Body of pancreas (tissue), 4 donors: ENCODE measurements at regions not wholly inside any gene's neighbourhood (a gene's known extent, or its start where the extent isn't known, plus 50 kb on each side); places are given as distances from the start of the nearest gene placed in this dataset.

Experiments used
- ATAC-seq: fragments of 150-250 bp; one replicate; pipeline ENCODE4 v1.9.1; 2016
- DNase-seq, 4 donors: peaks; one replicate each; pipeline ENCODE4 v3.0.0-alpha.2; 2019
- H3K27ac ChIP-seq, 4 donors: fragments of 200-600 bp; sonication (generic); 1 replicate in 3 of 4; 2 replicates in 1 of 4; pipeline versions ENCODE4 v1.5.1 to v1.6.1; 2016 to 2019; ENCODE audit warnings: mild to moderate bottlenecking in 1 of 4, mixed read lengths in 1 of 4, moderate library complexity in 1 of 4
- H3K27me3 ChIP-seq, 2 donors: fragments of 200-600 bp; sonication (generic); one replicate each; pipeline ENCODE4 v1.6.0; 2016; ENCODE audit warnings: mild to moderate bottlenecking in 1 of 2
- H3K36me3 ChIP-seq, 2 donors: fragments of 200-600 bp; sonication (generic); replicated peaks in 1 of 2; 2 replicates each; pipeline ENCODE4 v1.5.1; 2016; ENCODE audit warnings: low read depth in 2 of 2; ENCODE audit not compliant: insufficient read depth in 1 of 2
- H3K4me1 ChIP-seq: fragments of 200-600 bp; sonication (generic); one replicate; pipeline ENCODE4 v1.6.0; 2016
- H3K4me3 ChIP-seq, 2 donors: fragments of 200-600 bp; sonication (generic); 1 replicate in 1 of 2; 2 replicates in 1 of 2; pipeline ENCODE4 v1.5.1; 2016 to 2019
- H3K9me3 ChIP-seq, 3 donors: fragments of 200-600 bp; sonication (generic); 1 replicate in 2 of 3; 2 replicates in 1 of 3; pipeline ENCODE4 v1.5.1; 2016
- CTCF ChIP-seq, 7 experiments: fragments of 450-650 bp in 4 of 7; fragments of 200-600 bp in 3 of 7; sonication (generic) in 3 of 7; IDR thresholded peaks; one replicate each; pipeline ENCODE4 v1.5.1; 2016 to 2019; ENCODE audit warnings: antibody characterized with exemption in 7 of 7
- POLR2A ChIP-seq, 3 donors: fragments of 450-650 bp; IDR thresholded peaks; one replicate each; pipeline ENCODE4 v1.6.1; 2016; ENCODE audit warnings: antibody characterized with exemption in 3 of 3, mild to moderate bottlenecking in 2 of 3
- WGBS, 2 donors: methylation state at CpG; one replicate each; pipeline ENCODE4 v1.1.5; 2017; 5-methylcytosine and 5-hydroxymethylcytosine counted together
- intact Hi-C: fragments of 100-400 bp; cut with DNase I; formaldehyde crosslinking; loops from one replicate; pipeline ENCODE4 v1.15.1; 2023

- Histone ChIP-seq H3K4me1 (no peaks in the 10 kb centered on the region), H3K9me3 (no peaks in the 10 kb centered on the region), H3K36me3 (no peaks in the 10 kb centered on the region), H3K4me3 (no peak overlapping the region), H3K27ac (no peak overlapping the region), H3K27me3 (no peaks in the 10 kb centered on the region)
- DNase-seq: no peak
- no peak for ATAC-seq
- WGBS, 2 donors: 59 to 61% methylated on average over 7 of the region's 7 CpGs
- intact Hi-C loops: no loop called here
- TF ChIP-seq CTCF (IDR thresholded peaks at IDR 0.05): no peak
- no peak for TF ChIP-seq POLR2A (IDR thresholded peaks at IDR 0.05)
Measured at GRCh38 chr4:126568652-126569570, 1063.8 kb upstream of the INTU start.

GRCh38 chr4:126572264-126572663 is 1060.5 kb upstream of the INTU start:
- no peak overlapping the region for H3K27ac ChIP-seq
- no peaks in the 10 kb centered on the region for H3K27me3 ChIP-seq
- H3K4me3 ChIP-seq: no peak overlapping the region
- no peaks in the 10 kb centered on the region for H3K4me1 ChIP-seq
- H3K9me3 ChIP-seq: no peaks in the 10 kb centered on the region
- DNase-seq (no peak), ATAC-seq (no peak)
- intact Hi-C loops: no loop called here
- WGBS, 2 donors: 35 to 36% methylated on average over 2 of the region's 2 CpGs
- no peaks in the 10 kb centered on the region for H3K36me3 ChIP-seq
- TF ChIP-seq POLR2A (IDR thresholded peaks at IDR 0.05) (no peak), CTCF (IDR thresholded peaks at IDR 0.05) (no peak)

- Histone ChIP-seq H3K36me3 (no peaks in the 10 kb centered on the region), H3K4me1 (no peaks in the 10 kb centered on the region), H3K9me3 (no peaks in the 10 kb centered on the region), H3K27me3 (no peaks in the 10 kb centered on the region), H3K4me3 (no peak overlapping the region), H3K27ac (no peak overlapping the region)
- intact Hi-C loops: no loop called here
- no peak for TF ChIP-seq CTCF (IDR thresholded peaks at IDR 0.05)
- no peak for TF ChIP-seq POLR2A (IDR thresholded peaks at IDR 0.05)
- ATAC-seq (no peak), DNase-seq (no peak)
- WGBS, 2 donors: 64 to 79% methylated on average over 2 of the region's 2 CpGs
Measured at GRCh38 chr4:126582737-126583136, 1050.0 kb upstream of the INTU start.

DNA sequence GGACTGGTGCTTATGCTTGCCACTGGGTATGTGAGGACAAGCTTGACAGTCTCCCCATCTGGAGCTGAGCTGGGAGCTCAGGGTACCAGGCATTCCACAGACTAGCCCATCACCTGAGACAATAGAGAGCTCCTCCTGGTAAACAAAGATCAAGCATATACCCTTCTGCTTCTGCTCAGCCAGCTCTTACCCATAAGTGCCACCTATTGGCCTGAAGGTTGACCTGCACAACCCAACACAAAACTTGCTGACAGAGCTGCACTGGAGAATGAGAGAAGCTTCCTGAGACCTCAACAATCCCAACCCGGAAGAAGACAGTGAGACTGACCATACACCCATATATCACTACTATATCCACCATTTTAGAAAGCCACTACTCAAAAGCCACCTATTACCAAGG is 1049.2 kb upstream of the INTU start:
- no peaks in the 10 kb centered on the region for H3K27me3 ChIP-seq
- H3K4me3 ChIP-seq: no peak overlapping the region
- H3K27ac ChIP-seq: no peak overlapping the region
- DNase-seq (no peak), ATAC-seq (no peak)
- intact Hi-C loops: no loop called here
- H3K9me3 ChIP-seq: no peaks in the 10 kb centered on the region
- TF ChIP-seq CTCF (IDR thresholded peaks at IDR 0.05) (no peak), POLR2A (IDR thresholded peaks at IDR 0.05) (no peak)
- H3K4me1 ChIP-seq: no peaks in the 10 kb centered on the region
- 39 to 47% methylated on average over 1 of the region's 1 CpG for WGBS, 2 donors
- no peaks in the 10 kb centered on the region for H3K36me3 ChIP-seq

- DNase-seq (no peak), ATAC-seq (no peak)
- no peaks in the 10 kb centered on the region for H3K27me3 ChIP-seq
- H3K4me3 ChIP-seq: no peak overlapping the region
- H3K36me3 ChIP-seq: no peaks in the 10 kb centered on the region
- H3K9me3 ChIP-seq: no peaks in the 10 kb centered on the region
- no peaks in the 10 kb centered on the region for H3K4me1 ChIP-seq
- no peak for TF ChIP-seq CTCF (IDR thresholded peaks at IDR 0.05)
- TF ChIP-seq POLR2A (IDR thresholded peaks at IDR 0.05): no peak
- intact Hi-C loops: no loop called here
- no peak overlapping the region for H3K27ac ChIP-seq
Measured at GRCh38 chr4:126591583-126591982, 1041.2 kb upstream of the INTU start.
